Activated CD4-positive, alpha-beta T cell treated with anti-CD3 and anti-CD28 coated beads, Interleukin-10, Interleukin-2, amounts not matched to agents 100 ng/mL and 50 ng/mL, durations not matched to agents 16 hours and 8 hours (primary cell): ENCODE measurements at regions not wholly inside any gene's neighbourhood (a gene's known extent, or its start where the extent isn't known, plus 50 kb on each side); places are given as distances from the start of the nearest gene placed in this dataset.
"Not testable (repeated sequence)": the region's sequence is repeated elsewhere in the genome, so short reads cannot be mapped to it uniquely, and the experiment has no call there.

Experiments used
- DNase-seq: peaks from one replicate; pipeline ENCODE4 v3.0.0-alpha.2; 2020

DNA sequence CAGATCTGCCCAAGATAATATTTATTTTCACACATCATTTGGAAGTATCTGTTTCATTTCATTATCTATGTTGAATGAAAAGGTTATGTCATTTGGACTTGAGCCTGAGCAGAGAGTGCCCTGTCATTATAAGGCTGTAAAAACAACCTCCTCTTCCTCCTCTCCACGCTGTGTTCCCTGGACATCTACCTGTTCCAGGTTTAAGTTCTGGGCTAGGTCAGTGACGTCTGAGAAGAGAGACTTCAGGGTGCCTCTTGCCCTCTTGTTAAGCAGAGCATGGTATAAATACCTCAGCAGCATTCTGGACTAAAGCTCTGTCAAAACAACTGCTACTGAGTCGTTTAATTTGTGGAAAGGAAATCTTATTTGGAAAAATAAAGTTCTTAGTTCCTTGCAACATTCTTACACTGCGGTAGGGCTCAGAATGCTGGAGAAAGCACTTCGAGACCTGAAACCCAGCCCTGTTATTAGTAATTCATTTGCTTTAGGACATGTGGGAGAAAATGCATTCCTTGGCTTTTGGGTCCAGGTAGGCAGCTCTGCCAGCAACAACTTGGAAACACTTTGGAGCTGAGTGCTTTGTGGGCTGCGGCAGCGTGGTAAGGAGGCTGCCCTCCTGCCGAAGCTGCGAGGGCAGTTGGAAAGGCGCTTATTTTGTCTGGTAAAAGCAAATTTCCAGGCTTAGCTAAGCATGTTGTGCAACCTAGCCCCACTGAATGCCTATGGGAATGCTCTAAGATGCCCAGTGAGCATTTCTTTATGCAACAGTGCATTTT is 91.8 kb upstream of the NEDD4L start:
- no peak for DNase-seq

DNA sequence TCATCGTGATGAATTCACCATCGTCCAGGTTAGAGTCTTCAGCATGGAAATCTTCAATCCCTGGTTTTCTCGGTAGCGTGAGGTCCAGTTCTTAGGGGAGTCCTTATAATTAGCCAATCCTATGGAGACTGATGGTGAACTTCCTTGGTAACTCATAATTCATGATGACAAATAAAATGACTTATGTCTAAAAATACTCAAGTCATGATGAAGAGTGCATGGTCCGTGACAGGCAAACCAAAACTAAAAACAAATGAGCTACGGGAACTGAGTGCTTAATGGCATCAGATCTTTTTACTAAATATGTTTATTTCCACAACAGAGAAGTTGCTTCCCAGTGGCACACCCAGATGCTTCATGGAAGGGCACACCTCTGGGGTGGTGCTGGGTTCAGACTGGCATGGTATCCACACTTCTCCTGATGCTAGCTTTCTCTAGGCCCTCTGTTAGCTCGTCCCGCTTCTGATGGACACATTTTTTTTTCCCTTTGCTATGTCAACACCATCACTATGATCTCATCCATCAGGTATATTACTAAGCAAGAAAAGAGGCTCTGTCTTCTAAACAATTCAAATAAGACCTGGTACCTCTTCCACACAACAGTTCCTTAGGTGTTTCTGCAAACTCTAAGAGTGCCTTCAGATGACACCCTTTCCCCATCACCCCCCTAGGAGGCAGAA is 92.8 kb upstream of the NEDD4L start:
- no peak for DNase-seq

DNA sequence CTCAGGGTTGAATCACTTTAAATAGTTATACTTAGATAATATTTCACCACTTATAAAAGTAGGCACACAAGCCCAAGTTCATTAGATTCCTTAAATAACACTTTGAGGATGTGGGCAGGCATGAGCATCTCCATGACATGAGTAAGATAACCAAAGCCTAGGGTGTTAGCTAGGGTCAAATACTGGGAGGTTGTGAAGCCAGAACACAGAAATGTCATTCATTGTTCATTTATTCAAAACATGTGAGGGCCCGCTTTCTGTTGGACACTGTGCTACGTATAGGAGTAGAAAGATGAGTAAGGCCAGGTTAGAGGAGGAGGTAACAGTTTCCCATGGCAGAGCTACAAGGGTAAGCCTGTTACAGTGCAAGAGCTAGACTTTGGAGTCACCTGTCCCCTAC is 93.5 kb upstream of the NEDD4L start:
- no peak for DNase-seq

DNA sequence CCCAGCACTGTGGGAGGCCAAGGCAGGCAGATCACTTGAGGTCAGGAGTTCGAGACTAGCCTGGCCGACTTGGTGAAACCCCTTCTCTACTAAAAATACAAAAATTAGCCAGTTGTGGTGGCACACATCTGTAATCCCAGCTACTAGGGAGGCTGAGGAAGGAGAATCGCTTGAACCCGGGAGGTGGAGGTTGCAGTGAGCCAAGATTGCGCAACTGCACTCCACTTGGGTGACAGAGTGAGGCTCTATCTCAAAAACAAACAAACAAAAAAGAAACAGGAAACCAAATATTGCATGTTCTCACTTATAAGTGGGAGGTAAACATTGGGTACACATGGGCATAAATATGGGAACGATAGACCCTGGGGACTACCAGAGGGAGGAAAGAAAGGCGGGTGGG is 94.7 kb upstream of the NEDD4L start:
- DNase-seq = not testable (repeated sequence)

DNA sequence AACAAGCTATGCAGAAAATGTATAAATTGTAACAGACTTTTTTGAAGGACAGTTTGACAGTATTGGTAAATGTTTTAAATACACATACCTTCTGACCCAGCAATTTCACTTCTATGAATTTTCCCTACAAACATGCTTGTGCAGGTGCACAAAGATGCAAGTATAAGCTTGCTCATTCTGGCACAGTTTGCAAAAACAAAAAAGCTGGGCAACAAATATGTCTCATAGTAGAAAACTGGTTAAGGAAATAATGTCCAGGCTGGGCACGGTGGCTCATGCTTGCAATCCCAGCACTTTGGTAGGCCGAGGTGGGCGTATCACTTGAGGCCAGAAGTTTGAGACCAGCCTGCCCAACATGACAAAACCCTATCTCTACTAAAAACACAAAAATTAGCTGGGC is 96.9 kb upstream of the NEDD4L start:
- no peak for DNase-seq

DNA sequence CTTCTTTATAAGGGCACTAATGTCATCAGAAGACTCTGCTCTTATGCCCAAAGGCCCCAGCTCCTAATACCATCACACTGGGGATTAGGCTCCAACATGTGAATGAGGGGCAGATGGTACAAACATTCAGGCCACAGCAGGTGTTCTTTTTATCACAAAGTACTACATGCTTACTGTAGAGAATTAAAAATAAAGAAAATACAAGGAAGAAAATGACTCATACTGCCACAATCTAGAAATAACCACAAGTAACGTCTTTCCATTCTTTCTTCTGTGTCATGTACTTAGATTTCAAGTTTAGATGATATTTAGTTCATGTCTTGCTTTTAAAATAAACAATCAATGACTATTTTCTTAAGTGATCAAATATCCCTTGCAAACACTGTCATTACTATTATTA is 100.3 kb upstream of the NEDD4L start:
- DNase-seq = no peak

DNA sequence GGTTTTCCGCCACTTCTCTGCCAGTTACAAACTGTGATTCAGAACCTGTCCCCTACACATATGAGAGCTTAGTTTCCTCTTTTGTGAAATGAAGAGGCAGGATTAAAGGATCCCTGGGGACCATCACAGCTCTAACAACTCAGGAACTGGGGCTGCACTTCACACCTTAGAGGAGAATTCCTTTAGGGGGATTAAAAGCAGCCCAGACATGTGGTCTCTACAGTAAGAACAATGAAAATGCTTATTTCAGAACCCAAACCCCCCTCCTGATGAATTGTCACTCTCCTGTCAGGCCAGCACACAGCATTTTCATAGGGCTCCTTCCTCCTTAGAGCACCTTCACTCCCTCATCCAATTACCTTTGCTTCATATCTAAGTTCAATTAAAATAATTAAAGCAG is 101.5 kb upstream of the NEDD4L start:
- no peak for DNase-seq

DNA sequence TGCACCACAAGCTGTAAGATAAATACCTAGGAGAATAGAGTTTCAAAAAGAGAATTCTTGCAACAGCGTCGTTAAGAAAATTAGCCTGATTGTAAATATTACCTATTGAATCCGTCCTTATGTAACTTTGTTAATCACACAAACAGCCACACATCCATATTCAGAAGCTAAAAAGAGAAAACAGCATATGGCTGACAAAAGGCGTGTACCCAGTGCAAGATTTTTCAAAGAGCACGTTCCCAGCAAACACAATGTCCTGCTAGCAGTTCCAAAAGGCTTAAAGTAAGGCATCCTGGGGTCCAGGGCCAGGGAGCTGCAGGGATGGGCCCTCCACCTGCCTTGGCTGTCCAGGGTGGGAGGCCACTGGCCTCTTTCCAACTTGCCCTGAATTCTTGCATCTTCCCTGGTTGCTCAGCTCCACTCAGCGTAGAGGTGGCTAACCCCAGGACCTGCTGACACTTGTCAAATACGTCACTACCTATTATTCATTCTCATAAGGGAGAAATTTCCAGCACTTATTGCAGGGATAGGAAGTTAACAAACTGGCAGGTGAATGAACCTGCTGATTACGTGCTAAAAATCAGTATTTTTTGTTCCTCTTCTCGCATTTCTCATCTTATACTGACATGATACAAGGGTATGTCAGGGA is 102.1 kb upstream of the NEDD4L start:
- no peak for DNase-seq

DNA sequence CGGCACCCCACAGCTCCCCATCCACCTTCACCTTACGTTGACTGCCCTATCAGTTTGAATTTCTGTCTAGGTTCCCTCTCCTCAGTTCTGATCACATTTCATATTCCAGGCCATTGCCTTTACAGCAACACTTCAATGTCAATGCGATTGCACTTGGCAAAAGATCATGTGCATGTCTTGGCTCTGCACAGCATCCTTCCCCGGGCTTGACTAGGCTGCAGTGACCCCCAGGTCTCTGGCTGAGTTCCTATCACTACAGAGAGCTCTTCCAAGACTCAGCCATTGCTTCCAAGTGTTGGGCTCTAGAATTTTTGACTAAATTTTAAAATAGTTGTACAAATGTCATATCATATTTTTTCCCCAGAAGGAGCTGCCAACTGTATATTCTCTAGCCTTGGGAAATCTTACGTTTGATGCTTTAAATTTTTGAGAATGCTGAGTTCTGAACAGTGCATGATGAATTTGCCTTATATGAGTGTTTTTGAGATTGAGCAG is 103.8 kb upstream of the NEDD4L start:
- no peak for DNase-seq

DNA sequence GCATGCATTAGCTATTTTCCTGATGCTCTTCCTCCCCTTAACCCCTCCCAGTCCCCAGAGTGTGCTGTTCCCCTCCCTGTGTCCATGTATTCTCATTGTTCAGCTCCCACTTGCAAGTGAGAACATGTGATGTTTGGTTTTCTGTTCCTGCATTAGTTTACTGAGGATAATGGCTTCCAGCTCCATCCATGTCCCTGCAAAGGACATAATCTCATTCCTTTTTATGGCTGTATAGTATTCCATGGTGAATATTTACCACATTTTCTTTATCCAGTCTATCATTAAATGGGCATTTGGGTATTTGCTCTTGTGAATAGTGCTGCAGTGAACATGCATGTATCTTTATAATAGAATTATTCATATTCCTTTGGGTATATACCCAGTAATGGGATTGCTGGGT is 109.7 kb upstream of the NEDD4L start:
- DNase-seq = not testable (repeated sequence)

DNA sequence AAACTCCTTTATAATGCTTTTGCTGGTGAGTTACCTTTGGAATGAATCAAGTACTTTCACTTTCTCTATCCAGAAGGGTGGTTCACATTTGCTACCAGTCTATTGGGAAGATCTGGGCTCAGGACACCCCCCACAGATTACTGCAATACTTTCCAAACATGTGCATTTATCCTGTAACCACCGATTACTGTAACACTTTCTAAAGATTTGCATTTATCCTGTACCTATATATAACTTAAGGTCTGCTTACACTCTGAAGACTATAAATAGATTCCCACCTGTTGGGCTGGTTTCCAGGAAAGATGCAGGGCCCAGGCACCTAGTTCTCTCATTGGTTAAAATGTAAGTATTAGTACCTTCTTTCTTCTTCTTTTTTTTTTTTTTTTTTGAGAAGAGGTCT is 113.0 kb upstream of the NEDD4L start:
- DNase-seq = no peak

DNA sequence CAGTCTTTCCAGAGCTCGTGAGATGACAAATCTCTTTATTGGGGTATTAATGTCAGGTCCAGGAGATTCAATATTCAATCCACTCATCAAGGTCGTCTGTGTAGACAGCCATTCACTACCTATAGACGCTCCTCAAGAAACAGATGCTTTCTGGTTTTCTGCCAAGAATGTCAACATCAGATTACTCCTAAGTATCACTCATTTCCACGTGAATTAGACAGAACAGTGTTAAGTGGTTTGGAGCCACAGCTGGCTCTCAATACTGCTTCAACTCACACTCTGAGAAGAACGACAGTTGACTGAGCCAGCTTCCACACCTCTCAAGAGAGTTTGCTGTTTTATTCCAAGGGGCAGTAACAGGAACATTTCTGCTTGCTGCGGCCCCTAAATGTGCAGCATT is 113.5 kb upstream of the NEDD4L start:
- DNase-seq = no peak

DNA sequence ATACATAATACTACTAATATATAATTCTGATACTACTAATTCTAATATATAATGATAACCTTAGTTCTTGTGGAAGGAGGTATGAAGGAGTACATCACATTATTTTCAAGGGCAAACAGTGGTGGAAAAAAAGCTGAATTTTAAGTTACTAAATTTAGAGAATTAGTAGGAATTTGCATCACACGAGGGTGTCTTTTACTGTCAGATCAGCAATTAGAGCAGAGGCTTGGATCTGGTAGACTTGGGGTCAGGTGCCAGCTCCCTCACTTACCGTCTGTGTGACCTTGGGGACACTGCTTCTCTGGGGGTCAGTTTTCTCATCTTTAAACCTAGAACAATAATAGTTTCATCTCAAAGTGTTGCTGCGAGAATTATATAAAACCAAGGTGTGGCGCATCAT is 114.1 kb upstream of the NEDD4L start:
- DNase-seq = no peak

DNA sequence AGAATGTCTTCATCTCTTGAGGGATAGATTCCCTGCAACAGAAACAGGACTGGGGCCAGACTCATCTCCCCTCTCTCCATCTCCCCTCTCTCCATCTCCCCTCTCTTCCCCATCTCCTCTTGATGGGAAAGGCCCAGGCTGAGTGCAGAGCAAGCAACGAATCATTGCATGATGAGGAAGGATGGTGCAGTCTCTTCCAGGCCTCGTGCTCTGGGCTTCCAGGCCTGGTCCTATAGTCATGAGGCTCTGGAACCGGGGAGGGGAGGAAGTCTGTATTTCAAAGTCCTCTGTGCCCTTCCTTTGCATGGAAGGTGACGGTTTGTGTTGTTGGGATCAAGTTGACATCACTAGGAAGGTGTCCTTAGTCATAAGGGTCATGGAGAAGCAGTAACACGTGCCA is 115.6 kb upstream of the NEDD4L start:
- DNase-seq = no peak

DNA sequence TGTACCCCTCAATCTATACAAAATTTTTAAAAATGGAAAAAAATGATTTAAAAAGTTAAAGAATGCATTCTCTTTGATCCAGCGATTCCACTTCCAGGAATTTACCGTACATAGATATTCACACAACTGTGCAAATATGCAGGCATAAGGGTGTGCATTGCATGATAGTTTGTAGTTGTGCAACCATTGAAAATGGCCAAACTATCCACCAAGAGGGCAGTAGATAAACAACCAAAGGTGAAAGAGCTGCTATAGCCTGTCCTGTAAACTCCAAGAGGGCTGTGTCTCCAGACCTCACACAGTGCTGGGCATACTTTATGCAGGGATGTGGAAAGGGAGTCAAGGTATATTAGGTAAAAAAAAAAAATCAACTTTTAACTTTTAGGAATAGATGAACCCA is 116.5 kb upstream of the NEDD4L start:
- no peak for DNase-seq

DNA sequence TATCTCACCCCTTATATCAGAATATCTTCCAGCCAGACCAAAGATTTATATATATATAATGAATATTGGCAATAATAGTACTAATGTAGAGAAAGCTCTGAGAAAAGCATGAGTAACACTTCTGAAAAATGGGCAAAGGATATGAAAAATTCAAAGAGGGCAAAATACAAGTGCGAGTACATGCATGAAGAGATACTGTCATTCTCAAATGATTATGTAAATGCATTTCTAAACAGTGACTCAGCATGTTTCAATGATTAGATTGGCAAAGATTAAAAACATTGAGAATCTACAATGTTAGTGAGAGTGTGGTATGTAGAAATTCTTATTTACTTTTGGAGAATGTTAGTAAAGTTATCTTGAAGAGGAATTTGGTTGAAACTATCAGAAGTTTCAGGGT is 118.3 kb upstream of the NEDD4L start:
- DNase-seq = no peak

DNA sequence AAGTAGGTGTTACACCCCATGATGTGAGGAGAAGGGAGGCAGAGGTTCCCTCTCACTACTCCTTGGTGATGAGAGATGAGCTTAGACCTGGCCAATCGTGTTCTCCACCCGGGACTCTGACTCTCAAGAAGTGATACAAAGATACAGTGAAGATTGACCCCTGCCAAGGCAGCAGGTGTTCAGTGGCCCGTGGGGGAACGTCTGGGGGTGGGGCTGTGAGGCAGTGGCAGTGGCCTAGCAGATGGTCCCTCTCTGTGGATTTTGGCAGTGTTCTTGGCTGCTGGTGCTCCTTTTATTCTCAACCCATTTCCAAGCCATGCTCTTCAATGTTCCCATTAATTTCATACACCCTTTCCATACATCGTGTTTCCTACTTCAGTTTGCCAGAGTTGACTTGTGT is 120.4 kb upstream of the NEDD4L start:
- DNase-seq = no peak

DNA sequence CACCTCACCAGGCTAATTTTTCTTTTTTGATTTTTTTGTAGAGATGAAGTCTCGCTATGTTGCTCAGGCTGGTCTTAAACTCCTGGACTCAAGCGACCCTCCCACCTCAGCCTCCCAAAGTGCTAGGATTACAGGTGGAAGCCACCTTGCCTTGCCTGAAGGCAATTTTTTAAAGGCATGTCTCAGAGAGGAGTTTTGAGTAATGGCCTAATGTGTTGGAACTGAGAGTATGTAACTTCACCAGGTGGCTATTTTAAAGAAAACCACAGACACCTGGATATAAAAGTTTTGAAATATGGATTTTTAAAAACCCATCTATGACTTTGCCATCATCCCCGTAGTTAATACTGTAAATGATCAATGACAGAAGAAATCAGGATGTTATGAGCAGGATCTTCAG is 119.8 kb upstream of the ATP8B1 start:
- DNase-seq = no peak

DNA sequence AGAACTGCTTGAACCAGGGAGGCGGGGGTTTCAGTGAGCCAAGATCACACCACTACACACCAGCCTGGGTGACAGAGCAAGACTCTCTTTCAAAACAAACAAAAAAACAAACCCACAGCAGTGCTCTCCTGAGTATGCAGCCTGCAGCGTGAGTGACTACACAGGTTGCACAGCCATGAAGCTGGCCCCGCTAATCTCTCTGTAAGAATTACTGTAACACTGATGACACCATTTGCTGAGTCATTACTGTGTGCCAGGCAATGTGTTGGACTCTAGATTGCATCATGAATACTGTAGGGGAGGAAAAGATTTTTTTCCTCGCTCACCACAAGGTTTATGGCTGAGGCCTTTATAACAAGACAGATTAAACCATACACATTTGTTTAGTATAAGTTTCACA is 118.6 kb upstream of the ATP8B1 start:
- DNase-seq = peak; percentile 48

DNA sequence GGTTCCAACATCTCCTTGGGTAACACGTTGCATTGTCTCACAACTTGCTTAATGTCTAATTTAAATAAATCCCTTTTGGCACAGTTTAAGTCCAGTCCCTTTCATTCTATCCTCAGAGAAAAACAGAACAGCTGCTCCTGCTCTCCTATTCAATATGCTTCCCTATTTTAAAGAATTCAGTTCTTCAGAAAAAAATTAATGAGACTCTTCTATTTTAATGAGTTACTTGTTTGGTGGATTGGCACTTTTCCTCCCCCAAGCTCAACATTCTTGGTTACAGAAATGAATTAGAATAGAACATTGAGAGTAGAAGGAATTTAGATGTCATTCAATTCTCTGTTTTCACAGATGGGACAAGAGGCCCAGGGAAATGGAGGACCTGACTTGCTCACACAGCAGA is 116.9 kb upstream of the ATP8B1 start:
- no peak for DNase-seq

DNA sequence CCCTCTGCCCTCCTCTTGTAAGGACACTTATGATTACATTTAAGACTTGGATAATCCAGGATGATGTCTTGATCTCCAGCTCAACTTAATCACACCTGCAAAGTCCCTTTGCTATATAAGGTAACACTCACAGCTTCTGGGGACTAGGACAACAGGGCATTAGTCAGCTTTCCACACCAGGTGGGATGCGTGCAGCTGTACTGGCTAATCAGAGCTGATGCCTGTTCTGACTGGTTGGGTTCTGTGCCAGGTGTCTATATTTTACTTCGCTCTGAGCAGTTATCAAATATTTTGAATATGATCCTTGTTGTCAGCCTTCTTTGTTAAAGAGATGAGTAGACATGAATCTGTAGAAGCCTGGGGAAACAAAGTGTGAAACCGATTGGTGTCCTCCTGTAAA is 115.5 kb upstream of the ATP8B1 start:
- no peak for DNase-seq

DNA sequence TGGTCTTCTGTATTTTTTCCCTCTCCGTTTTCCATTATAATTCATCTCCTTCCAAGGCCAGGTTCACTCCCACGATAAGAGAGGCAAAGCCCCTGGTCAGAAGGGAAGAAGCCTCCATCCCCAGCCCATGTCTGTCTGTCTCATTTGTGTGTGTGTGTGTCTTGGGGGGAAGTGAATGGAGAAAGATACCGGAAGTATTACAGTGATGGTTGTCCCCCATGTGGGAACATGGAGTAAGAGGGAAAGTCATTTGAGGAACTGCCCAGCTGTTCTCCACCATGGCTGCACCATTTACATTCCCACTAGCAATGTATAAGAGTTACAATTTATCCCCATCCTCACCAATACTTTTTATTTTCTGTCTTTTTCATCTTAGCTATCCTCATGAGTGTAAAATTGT is 113.6 kb upstream of the ATP8B1 start:
- DNase-seq = no peak

DNA sequence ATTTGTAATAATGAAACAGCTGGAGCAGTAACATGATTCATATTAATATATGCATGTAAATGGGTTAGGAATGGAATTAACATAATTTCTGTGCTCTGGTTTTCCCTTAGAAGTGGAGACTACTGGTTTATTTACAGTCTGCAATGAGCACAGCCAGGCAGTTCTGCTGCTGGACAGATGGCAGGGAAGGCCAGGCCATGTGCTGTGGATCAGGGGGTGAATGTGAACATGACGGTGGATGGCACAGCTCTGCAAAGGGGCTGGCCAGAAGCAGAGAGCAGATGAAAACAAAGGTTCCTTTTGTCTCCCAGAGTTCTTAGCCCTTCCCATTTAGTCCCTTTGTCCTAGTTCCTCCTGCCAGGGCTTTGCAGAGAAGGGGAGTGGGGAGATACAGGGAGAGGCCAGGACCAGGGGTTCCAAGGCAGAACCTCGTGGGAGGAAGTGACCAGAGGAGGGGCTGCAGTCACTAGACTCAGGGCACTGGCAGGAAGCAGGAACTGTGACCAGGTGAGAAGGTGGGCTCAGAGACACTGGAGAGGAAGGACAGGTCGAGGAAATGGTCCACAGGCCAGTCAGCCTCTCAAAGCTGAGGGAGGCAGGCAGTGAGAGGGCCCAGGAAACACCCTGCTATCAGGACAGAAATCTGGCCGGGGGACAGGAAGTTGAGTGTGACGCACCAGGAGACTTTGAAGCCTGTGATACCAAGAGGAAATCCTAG is 112.9 kb upstream of the ATP8B1 start:
- DNase-seq = peak; percentile 39

DNA sequence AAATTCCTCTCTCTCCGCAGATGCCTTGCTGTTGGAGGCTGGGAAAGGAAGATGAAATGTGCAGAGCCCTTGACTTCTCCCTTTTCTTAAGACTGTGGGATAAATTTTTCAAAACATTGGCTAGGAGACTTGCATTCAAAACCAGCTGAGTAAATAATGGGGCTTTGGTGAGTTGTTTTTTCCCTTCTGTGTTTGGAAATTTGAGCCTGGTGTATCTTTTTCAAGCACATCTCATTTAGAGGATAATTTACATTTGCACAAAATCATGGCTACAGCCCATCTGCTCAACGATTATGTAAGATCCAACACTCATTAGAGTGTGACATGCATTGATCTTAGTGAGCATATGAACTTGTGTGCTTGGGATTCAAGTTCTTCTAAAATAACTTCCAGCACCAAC is 112.1 kb upstream of the ATP8B1 start:
- no peak for DNase-seq
